ENCODE measurements at regions not wholly inside any gene's neighbourhood (a gene's known extent, or its start where the extent isn't known, plus 50 kb on each side); places are given as distances from the start of the nearest gene placed in this dataset.
"Not testable (repeated sequence)": the region's sequence is repeated elsewhere in the genome, so short reads cannot be mapped to it uniquely, and the experiment has no call there.

- H3K36me3 ChIP-seq (ENCODE audit: control insufficient read depth, insufficient read depth, low read length, severe bottlenecking); H3K4me3 ChIP-seq (ENCODE audit: low read length); H3K9ac ChIP-seq (ENCODE audit: low read length); H3K4me1 ChIP-seq (ENCODE audit: control insufficient read depth, insufficient read depth, low read length); H3K9me3 ChIP-seq (ENCODE audit: control insufficient read depth, low read length); DNase-seq (ENCODE audit: low read depth): not testable (repeated sequence)
- H3K27me3 ChIP-seq (replicated peaks; ENCODE audit: control insufficient read depth, insufficient read depth, low read length) = peaks cover 21% of the 10 kb centered on the region
Observed at GRCh38 chr1:157205982-157206381, 67.8 kb upstream of the ETV3 start.

- H3K9me3 ChIP-seq (ENCODE audit: control insufficient read depth, low read length) = no peaks in the 10 kb centered on the region
- no peaks in the 10 kb centered on the region for H3K4me1 ChIP-seq (ENCODE audit: control insufficient read depth, insufficient read depth, low read length)
- H3K9ac ChIP-seq (ENCODE audit: low read length) = no peak overlapping the region
- no peaks in the 10 kb centered on the region for H3K36me3 ChIP-seq (ENCODE audit: control insufficient read depth, insufficient read depth, low read length, severe bottlenecking)
- no peak overlapping the region for H3K4me3 ChIP-seq (ENCODE audit: low read length)
- DNase-seq (ENCODE audit: low read depth) = no peak
- peaks cover 23% of the 10 kb centered on the region for H3K27me3 ChIP-seq (replicated peaks; ENCODE audit: control insufficient read depth, insufficient read depth, low read length)
Observed at GRCh38 chr1:157203166-157203565, 65.0 kb upstream of the ETV3 start.

GRCh38 chr1:157202331-157202730 lies 64.1 kb upstream of the ETV3 start:
- Histone ChIP-seq H3K9me3 (ENCODE audit: control insufficient read depth, low read length) (no peaks in the 10 kb centered on the region), H3K9ac (ENCODE audit: low read length) (no peak overlapping the region), H3K4me3 (ENCODE audit: low read length) (no peak overlapping the region), H3K4me1 (ENCODE audit: control insufficient read depth, insufficient read depth, low read length) (no peaks in the 10 kb centered on the region), H3K27me3 (replicated peaks; ENCODE audit: control insufficient read depth, insufficient read depth, low read length) (peaks cover 21% of the 10 kb centered on the region), H3K36me3 (ENCODE audit: control insufficient read depth, insufficient read depth, low read length, severe bottlenecking) (no peaks in the 10 kb centered on the region)
- no peak for DNase-seq (ENCODE audit: low read depth)

- Histone ChIP-seq H3K36me3 (ENCODE audit: control insufficient read depth, insufficient read depth, low read length, severe bottlenecking) (no peaks in the 10 kb centered on the region), H3K27me3 (replicated peaks; ENCODE audit: control insufficient read depth, insufficient read depth, low read length) (peaks cover 21% of the 10 kb centered on the region), H3K4me1 (ENCODE audit: control insufficient read depth, insufficient read depth, low read length) (no peaks in the 10 kb centered on the region), H3K9ac (ENCODE audit: low read length) (no peak overlapping the region), H3K9me3 (ENCODE audit: control insufficient read depth, low read length) (no peaks in the 10 kb centered on the region), H3K4me3 (ENCODE audit: low read length) (no peak overlapping the region)
- DNase-seq (ENCODE audit: low read depth) = no peak
Observed at GRCh38 chr1:157201767-157202166, 63.6 kb upstream of the ETV3 start.

GRCh38 chr1:157200451-157200850 lies 62.3 kb upstream of the ETV3 start:
- Histone ChIP-seq H3K9me3 (ENCODE audit: control insufficient read depth, low read length) (no peaks in the 10 kb centered on the region), H3K36me3 (ENCODE audit: control insufficient read depth, insufficient read depth, low read length, severe bottlenecking) (no peaks in the 10 kb centered on the region), H3K4me1 (ENCODE audit: control insufficient read depth, insufficient read depth, low read length) (no peaks in the 10 kb centered on the region), H3K27me3 (replicated peaks; ENCODE audit: control insufficient read depth, insufficient read depth, low read length) (peaks cover 30% of the 10 kb centered on the region), H3K9ac (ENCODE audit: low read length) (no peak overlapping the region), H3K4me3 (ENCODE audit: low read length) (no peak overlapping the region)
- DNase-seq (ENCODE audit: low read depth) = no peak

GRCh38 chr1:157199421-157199755 lies 61.2 kb upstream of the ETV3 start:
- Histone ChIP-seq H3K27me3 (replicated peaks; ENCODE audit: control insufficient read depth, insufficient read depth, low read length) (peaks cover 35% of the 10 kb centered on the region), H3K9me3 (ENCODE audit: control insufficient read depth, low read length) (no peaks in the 10 kb centered on the region), H3K4me1 (ENCODE audit: control insufficient read depth, insufficient read depth, low read length) (no peaks in the 10 kb centered on the region), H3K36me3 (ENCODE audit: control insufficient read depth, insufficient read depth, low read length, severe bottlenecking) (no peaks in the 10 kb centered on the region), H3K9ac (ENCODE audit: low read length) (no peak overlapping the region), H3K4me3 (ENCODE audit: low read length) (no peak overlapping the region)
- peak; percentile 6 for DNase-seq (ENCODE audit: low read depth)

GRCh38 chr1:157198619-157199420 lies 60.6 kb upstream of the ETV3 start:
- Histone ChIP-seq H3K27me3 (replicated peaks; ENCODE audit: control insufficient read depth, insufficient read depth, low read length) (peaks cover 39% of the 10 kb centered on the region), H3K9me3 (ENCODE audit: control insufficient read depth, low read length) (no peaks in the 10 kb centered on the region), H3K36me3 (ENCODE audit: control insufficient read depth, insufficient read depth, low read length, severe bottlenecking) (no peaks in the 10 kb centered on the region), H3K4me3 (ENCODE audit: low read length) (no peak overlapping the region), H3K4me1 (ENCODE audit: control insufficient read depth, insufficient read depth, low read length) (no peaks in the 10 kb centered on the region), H3K9ac (ENCODE audit: low read length) (no peak overlapping the region)
- no peak for DNase-seq (ENCODE audit: low read depth)

GRCh38 chr1:157197906-157198435 lies 59.8 kb upstream of the ETV3 start:
- no peak for DNase-seq (ENCODE audit: low read depth)
- peaks cover 36% of the 10 kb centered on the region for H3K27me3 ChIP-seq (replicated peaks; ENCODE audit: control insufficient read depth, insufficient read depth, low read length)
- no peak overlapping the region for H3K4me3 ChIP-seq (ENCODE audit: low read length)
- no peak overlapping the region for H3K9ac ChIP-seq (ENCODE audit: low read length)
- no peaks in the 10 kb centered on the region for H3K36me3 ChIP-seq (ENCODE audit: control insufficient read depth, insufficient read depth, low read length, severe bottlenecking)
- no peaks in the 10 kb centered on the region for H3K4me1 ChIP-seq (ENCODE audit: control insufficient read depth, insufficient read depth, low read length)
- no peaks in the 10 kb centered on the region for H3K9me3 ChIP-seq (ENCODE audit: control insufficient read depth, low read length)

- H3K4me3 ChIP-seq (ENCODE audit: low read length); H3K9me3 ChIP-seq (ENCODE audit: control insufficient read depth, low read length); H3K36me3 ChIP-seq (ENCODE audit: control insufficient read depth, insufficient read depth, low read length, severe bottlenecking); H3K4me1 ChIP-seq (ENCODE audit: control insufficient read depth, insufficient read depth, low read length); H3K9ac ChIP-seq (ENCODE audit: low read length): not testable (repeated sequence)
- DNase-seq (ENCODE audit: low read depth) = peak; percentile 28
- peaks cover 39% of the 10 kb centered on the region for H3K27me3 ChIP-seq (replicated peaks; ENCODE audit: control insufficient read depth, insufficient read depth, low read length)
Observed at GRCh38 chr1:157196670-157197456, 58.7 kb upstream of the ETV3 start.

- Histone ChIP-seq H3K9ac (ENCODE audit: low read length) (no peak overlapping the region), H3K9me3 (ENCODE audit: control insufficient read depth, low read length) (no peaks in the 10 kb centered on the region), H3K27me3 (replicated peaks; ENCODE audit: control insufficient read depth, insufficient read depth, low read length) (peaks cover 44% of the 10 kb centered on the region), H3K4me1 (ENCODE audit: control insufficient read depth, insufficient read depth, low read length) (no peaks in the 10 kb centered on the region), H3K4me3 (ENCODE audit: low read length) (no peak overlapping the region), H3K36me3 (ENCODE audit: control insufficient read depth, insufficient read depth, low read length, severe bottlenecking) (no peaks in the 10 kb centered on the region)
- no peak for DNase-seq (ENCODE audit: low read depth)
Observed at GRCh38 chr1:157196245-157196543, 58.0 kb upstream of the ETV3 start.

GRCh38 chr1:157195521-157196244 lies 57.5 kb upstream of the ETV3 start:
- H3K9me3 ChIP-seq (ENCODE audit: control insufficient read depth, low read length) = no peaks in the 10 kb centered on the region
- H3K4me3 ChIP-seq (ENCODE audit: low read length) = no peak overlapping the region
- DNase-seq (ENCODE audit: low read depth) = no peak
- H3K36me3 ChIP-seq (ENCODE audit: control insufficient read depth, insufficient read depth, low read length, severe bottlenecking) = no peaks in the 10 kb centered on the region
- H3K27me3 ChIP-seq (replicated peaks; ENCODE audit: control insufficient read depth, insufficient read depth, low read length) = peaks cover 45% of the 10 kb centered on the region
- H3K4me1 ChIP-seq (ENCODE audit: control insufficient read depth, insufficient read depth, low read length) = no peaks in the 10 kb centered on the region
- no peak overlapping the region for H3K9ac ChIP-seq (ENCODE audit: low read length)
